Posterior cingulate gyrus (tissue), 11 donors: ENCODE measurements at regions not wholly inside any gene's neighbourhood (a gene's known extent, or its start where the extent isn't known, plus 50 kb on each side); places are given as distances from the start of the nearest gene placed in this dataset.
A peak's percentile ranks its signal among the peaks of the same experiment; 100 is the strongest.
"Not testable (repeated sequence)": the region's sequence is repeated elsewhere in the genome, so short reads cannot be mapped to it uniquely, and the experiment has no call there.

ENCODE experiments used
- DNase-seq, 10 donors: peaks; one replicate each; pipeline versions ENCODE4 v3.0.0 to v3.0.0-alpha.2; 2020 to 2021; ENCODE audit warnings: mixed read lengths in 3 of 10
- intact Hi-C: fragments of 100-400 bp; cut with DNase I; formaldehyde crosslinking; loops from one replicate; pipeline ENCODE4 v1.15.1; 2023

GRCh38 chr3:98701071-98701675 lies 62.0 kb upstream of the ST3GAL6 start:
- intact Hi-C loops = no loop called here
- DNase-seq = no peak

DNA sequence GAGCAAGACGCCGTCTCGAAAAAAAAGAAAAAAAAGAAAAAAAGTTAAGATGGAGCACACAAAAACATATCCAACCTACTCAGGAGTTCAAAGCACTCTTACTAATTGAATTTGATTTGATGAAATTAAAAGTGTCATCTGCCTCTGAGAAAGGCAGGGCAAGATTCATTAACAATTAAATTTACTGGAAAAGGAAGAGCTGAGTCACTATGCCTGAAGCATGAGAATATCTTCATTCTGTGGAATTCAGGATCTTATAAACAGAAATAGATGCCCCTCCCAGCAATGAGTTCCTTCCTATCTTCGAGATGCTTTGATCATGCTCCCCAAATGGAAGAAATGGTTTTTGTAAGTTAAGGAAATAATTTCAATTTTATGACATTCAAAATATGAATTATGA lies 61.0 kb upstream of the ST3GAL6 start:
- no peak for DNase-seq
- intact Hi-C loops = no loop called here

- no peak for DNase-seq
- intact Hi-C loops = no loop called here
Observed at GRCh38 chr3:98705212-98705611, 57.9 kb upstream of the ST3GAL6 start.

GRCh38 chr3:98705694-98706093 lies 57.4 kb upstream of the ST3GAL6 start:
- DNase-seq = no peak
- intact Hi-C loops = no loop called here

DNA sequence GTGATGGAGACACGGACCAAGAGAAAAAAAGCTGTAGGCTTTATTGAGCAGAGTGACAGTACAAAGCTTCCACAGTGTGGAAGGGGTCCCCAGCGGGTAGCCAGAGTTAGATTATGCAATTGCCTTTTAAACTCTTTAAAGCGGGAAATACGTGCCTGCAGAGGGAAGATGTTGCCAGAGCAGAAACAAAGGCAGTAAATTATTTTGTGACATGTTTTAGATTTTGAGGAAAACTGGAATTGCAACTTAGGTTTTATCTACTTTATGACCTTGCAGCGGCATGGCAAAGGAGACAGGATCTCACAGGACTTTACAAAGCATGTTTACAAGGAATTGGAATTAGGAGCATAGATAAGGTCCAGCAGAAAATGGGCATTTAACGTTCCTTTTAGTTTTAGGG lies 54.5 kb upstream of the ST3GAL6 start:
- DNase-seq, intact Hi-C loops: not testable (repeated sequence)

DNA sequence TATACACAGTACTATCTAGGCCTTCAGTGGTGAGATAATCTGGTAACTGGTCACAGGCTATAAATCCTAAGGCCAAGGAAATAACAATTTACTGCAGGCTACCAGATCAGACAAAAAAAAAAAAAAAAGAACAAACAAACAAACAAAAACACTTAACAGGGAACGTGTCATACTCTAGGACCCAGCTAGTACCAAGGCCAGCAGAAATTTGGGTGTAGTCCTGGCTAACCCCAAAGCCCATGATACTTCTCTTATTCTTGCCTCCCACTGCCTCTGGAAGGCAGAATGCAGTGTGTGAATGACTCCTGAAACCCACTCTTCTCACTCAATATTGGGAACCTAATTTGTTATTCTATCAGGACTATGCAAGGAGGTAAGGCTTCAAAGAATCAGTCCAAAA lies 53.7 kb upstream of the ST3GAL6 start:
- intact Hi-C loops = no loop called here
- no peak for DNase-seq

DNA sequence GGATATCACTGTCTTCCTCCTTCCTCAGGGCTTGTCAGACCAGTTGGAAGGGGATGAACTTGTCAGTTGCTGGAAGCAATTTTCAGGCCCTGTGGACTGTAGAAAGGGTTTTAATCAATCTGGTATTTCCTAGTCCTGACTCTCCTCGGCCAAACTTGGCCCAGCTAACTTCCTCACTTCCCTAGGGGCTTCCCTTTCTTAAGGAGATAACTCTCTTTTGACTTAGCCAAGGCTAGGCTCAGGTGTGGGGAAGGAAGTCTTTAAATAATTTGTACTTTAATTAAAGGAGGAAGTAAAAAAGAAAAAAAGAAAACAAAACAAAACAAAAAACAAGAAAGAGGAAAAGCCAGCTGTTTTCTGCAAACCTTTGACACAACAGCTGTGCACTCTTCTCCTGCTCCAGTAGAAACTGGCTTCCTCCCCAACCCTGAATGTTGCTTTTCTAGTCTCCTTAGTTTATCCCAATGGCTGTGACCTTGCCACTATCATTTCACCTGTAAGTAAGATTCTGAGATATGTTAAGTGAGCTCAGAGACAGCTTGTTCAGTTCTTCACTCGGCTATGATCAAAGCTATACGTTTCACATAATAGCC lies 53.0 kb upstream of the ST3GAL6 start:
- no peak for DNase-seq
- intact Hi-C loops = no loop called here

- intact Hi-C loops = no loop called here
- DNase-seq = no peak
Observed at GRCh38 chr3:98711426-98711825, 51.7 kb upstream of the ST3GAL6 start.

DNA sequence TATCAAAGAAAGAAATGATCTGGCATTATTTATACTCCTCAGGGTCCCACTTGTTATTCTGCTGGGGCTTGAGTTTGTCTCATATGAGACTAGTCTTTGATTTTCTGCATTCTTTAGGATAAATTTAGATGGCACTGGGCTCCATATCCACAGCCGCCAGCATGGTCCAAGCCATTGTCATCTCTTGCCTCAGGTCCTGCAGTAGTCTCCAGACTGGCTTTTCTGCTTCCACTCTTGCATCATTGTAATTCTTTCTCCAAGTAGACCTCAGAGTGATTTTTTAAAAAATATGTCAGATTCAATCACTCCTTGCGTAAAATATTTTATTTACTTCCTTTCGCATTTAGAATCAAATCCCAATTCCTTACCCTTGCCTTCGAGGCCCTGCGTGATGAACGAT lies 50.4 kb upstream of the ST3GAL6 start:
- intact Hi-C loops = no loop called here
- no peak for DNase-seq

DNA sequence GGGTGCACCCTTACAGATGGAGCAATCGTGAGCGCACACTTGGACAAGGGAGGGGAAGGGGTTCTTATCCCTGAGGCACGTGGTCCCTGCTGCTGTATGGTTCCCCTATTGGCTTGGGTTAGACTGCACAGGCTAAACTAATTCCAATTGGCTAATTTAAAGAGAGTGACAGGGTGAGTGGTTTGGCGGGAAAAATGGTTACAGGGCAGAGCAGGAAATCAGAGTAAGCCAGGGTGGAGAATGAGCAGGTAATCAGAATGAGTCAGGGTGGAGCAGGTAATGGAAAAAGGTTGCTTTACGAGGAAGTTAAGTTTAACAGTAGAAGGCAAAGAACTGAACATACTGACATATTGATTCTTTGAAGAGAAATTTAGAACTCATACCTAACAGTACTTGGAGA lies 49.8 kb upstream of the ST3GAL6 start:
- intact Hi-C loops = not testable (repeated sequence)
- peak in 1 of 10 donors; percentile 35 for DNase-seq
